NCI-H69 (cell line): ENCODE measurements at regions not wholly inside any gene's neighbourhood (a gene's known extent, or its start where the extent isn't known, plus 50 kb on each side); places are given as distances from the start of the nearest gene placed in this dataset.

Source experiments
- DNase-seq: peaks from one replicate; lab custom pipeline; 2025; lab: John Stamatoyannopoulos, UW

- no peak for DNase-seq
Observed at GRCh38 chrX:109312757-109313156, 169.1 kb downstream of the GUCY2F start.

GRCh38 chrX:109310031-109310430 lies 171.9 kb downstream of the GUCY2F start:
- no peak for DNase-seq

- DNase-seq, result no peak
Observed at GRCh38 chrX:109301177-109301576, 180.7 kb downstream of the GUCY2F start.

GRCh38 chrX:109300415-109300814 lies 181.5 kb downstream of the GUCY2F start:
- no peak for DNase-seq

GRCh38 chrX:109299091-109299490 lies 182.8 kb downstream of the GUCY2F start:
- DNase-seq, result no peak

GRCh38 chrX:109294097-109294814 lies 187.6 kb downstream of the GUCY2F start:
- no peak for DNase-seq

GRCh38 chrX:109283870-109284269 lies 198.0 kb downstream of the GUCY2F start:
- no peak for DNase-seq

- DNase-seq, result no peak
Observed at GRCh38 chrX:109281483-109282275, 200.2 kb downstream of the GUCY2F start.

GRCh38 chrX:109274806-109275205 lies 207.1 kb downstream of the GUCY2F start:
- no peak for DNase-seq

- no peak for DNase-seq
Observed at GRCh38 chrX:109270580-109271484, 211.1 kb downstream of the GUCY2F start.

GRCh38 chrX:109268340-109268739 lies 213.5 kb downstream of the GUCY2F start:
- DNase-seq, result no peak

- DNase-seq, result no peak
Observed at GRCh38 chrX:109266034-109266433, 215.9 kb downstream of the GUCY2F start.

- no peak for DNase-seq
Observed at GRCh38 chrX:109264878-109265277, 217.0 kb downstream of the GUCY2F start.

GRCh38 chrX:109261279-109261678 lies 220.6 kb downstream of the GUCY2F start:
- DNase-seq, result no peak

GRCh38 chrX:109252789-109253188 lies 229.1 kb downstream of the GUCY2F start:
- DNase-seq, result no peak

GRCh38 chrX:109218761-109219160 lies 263.1 kb downstream of the GUCY2F start:
- DNase-seq, result no peak

GRCh38 chrX:109199726-109200125 lies 282.2 kb downstream of the GUCY2F start:
- DNase-seq, result no peak

GRCh38 chrX:109190542-109190941 lies 291.3 kb downstream of the GUCY2F start:
- no peak for DNase-seq

GRCh38 chrX:109187473-109188168 lies 294.3 kb downstream of the GUCY2F start:
- no peak for DNase-seq

GRCh38 chrX:109186939-109187338 lies 294.9 kb downstream of the GUCY2F start:
- DNase-seq, result no peak

GRCh38 chrX:109184506-109185139 lies 297.3 kb downstream of the GUCY2F start:
- no peak for DNase-seq
